ENCODE measurements at regions not wholly inside any gene's neighbourhood (a gene's known extent, or its start where the extent isn't known, plus 50 kb on each side); places are given as distances from the start of the nearest gene placed in this dataset.

- Histone ChIP-seq H3K27me3 (no peaks in the 10 kb centered on the region), H3K9me3 (no peaks in the 10 kb centered on the region), H3K27ac (no peak overlapping the region), H3K36me3 (no peaks in the 10 kb centered on the region), H3K4me1 (no peaks in the 10 kb centered on the region), H3K4me3 (no peak overlapping the region)
- no peak for DNase-seq
- no peak for TF ChIP-seq POLR2A (IDR thresholded peaks at IDR 0.05)
- TF ChIP-seq, protein P1, sequence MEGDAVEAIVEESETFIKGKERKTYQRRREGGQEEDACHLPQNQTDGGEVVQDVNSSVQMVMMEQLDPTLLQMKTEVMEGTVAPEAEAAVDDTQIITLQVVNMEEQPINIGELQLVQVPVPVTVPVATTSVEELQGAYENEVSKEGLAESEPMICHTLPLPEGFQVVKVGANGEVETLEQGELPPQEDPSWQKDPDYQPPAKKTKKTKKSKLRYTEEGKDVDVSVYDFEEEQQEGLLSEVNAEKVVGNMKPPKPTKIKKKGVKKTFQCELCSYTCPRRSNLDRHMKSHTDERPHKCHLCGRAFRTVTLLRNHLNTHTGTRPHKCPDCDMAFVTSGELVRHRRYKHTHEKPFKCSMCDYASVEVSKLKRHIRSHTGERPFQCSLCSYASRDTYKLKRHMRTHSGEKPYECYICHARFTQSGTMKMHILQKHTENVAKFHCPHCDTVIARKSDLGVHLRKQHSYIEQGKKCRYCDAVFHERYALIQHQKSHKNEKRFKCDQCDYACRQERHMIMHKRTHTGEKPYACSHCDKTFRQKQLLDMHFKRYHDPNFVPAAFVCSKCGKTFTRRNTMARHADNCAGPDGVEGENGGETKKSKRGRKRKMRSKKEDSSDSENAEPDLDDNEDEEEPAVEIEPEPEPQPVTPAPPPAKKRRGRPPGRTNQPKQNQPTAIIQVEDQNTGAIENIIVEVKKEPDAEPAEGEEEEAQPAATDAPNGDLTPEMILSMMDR (IDR thresholded peaks at IDR 0.05) = no peak
- intact Hi-C loops (cut with DNase I; ENCODE audit: low total_unique reads) = no loop called here
Observed at GRCh38 chr12:105552056-105552455, 221.6 kb downstream of the C12orf75 start.

DNA sequence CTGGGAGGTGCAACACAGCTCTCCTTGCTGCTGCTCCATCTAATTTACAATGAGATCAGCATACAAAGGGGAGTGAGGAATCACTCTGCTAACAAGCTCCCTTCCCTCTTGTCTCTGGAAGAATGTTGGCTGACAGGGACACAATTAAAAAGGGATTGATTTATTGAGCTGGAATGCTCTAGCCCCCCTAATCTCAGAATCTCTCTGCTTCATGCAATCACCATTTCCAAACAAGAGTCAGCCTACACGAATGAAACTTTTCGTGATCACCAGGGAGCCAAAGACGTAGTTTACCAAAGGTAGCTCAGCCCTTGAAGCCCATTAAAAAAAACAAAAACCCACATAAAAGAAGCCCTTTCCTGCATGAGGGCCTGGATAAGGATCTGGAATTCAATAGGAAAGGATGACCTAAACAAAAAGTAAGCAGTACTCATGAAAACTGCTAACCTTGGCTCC lies 223.8 kb downstream of the C12orf75 start:
- intact Hi-C loops (cut with DNase I; ENCODE audit: low total_unique reads) = no loop called here
- no peaks in the 10 kb centered on the region for H3K36me3 ChIP-seq
- TF ChIP-seq, protein P1 (IDR thresholded peaks at IDR 0.05) = no peak
- no peak for TF ChIP-seq POLR2A (IDR thresholded peaks at IDR 0.05)
- H3K9me3 ChIP-seq = no peaks in the 10 kb centered on the region
- H3K4me1 ChIP-seq = no peaks in the 10 kb centered on the region
- DNase-seq = no peak
- H3K27me3 ChIP-seq = no peaks in the 10 kb centered on the region
- H3K4me3 ChIP-seq = no peak overlapping the region
- peak overlapping the region; percentile 1 to 4 for H3K27ac ChIP-seq

GRCh38 chr12:105554856-105555255 lies 224.4 kb downstream of the C12orf75 start:
- Histone ChIP-seq H3K4me1 (no peaks in the 10 kb centered on the region), H3K36me3 (no peaks in the 10 kb centered on the region), H3K27me3 (no peaks in the 10 kb centered on the region), H3K9me3 (no peaks in the 10 kb centered on the region), H3K4me3 (no peak overlapping the region), H3K27ac (peak overlapping the region; percentile 1 to 4)
- intact Hi-C loops (cut with DNase I; ENCODE audit: low total_unique reads) = no loop called here
- no peak for DNase-seq
- no peak for TF ChIP-seq POLR2A (IDR thresholded peaks at IDR 0.05)
- TF ChIP-seq, protein P1 (IDR thresholded peaks at IDR 0.05) = no peak

- Histone ChIP-seq H3K36me3 (no peaks in the 10 kb centered on the region), H3K27ac (no peak overlapping the region), H3K4me3 (no peak overlapping the region), H3K4me1 (no peaks in the 10 kb centered on the region), H3K27me3 (no peaks in the 10 kb centered on the region), H3K9me3 (no peaks in the 10 kb centered on the region)
- DNase-seq = no peak
- TF ChIP-seq, protein P1 (IDR thresholded peaks at IDR 0.05) = no peak
- no peak for TF ChIP-seq POLR2A (IDR thresholded peaks at IDR 0.05)
- intact Hi-C loops (cut with DNase I; ENCODE audit: low total_unique reads) = no loop called here
Observed at GRCh38 chr12:105555556-105556295, 225.2 kb downstream of the C12orf75 start.

DNA sequence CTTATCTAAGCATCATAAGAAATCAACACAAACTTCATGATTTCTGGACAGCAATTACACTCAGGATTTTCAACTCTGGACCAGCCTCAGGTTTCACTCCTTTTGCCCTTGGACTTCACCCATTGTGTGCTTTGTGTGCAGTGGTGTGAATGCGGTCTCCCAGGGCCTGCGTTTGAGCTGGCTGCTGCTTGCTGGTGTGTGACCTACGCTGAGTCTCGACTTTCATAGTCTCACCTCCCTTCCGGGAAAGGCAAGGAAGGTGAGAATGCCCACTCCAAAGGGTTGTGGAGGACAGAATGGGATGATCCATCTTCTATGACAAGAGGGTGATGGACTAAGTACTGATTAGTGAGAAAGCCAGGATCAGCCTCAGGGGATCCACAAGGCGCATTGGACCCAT lies 228.8 kb downstream of the C12orf75 start:
- intact Hi-C loops (cut with DNase I; ENCODE audit: low total_unique reads) = no loop called here
- Histone ChIP-seq H3K27ac (no peak overlapping the region), H3K9me3 (no peaks in the 10 kb centered on the region), H3K36me3 (no peaks in the 10 kb centered on the region), H3K4me3 (no peak overlapping the region), H3K27me3 (no peaks in the 10 kb centered on the region), H3K4me1 (peaks cover 0 to 6% of the 10 kb centered on the region in 2 donors)
- no peak for DNase-seq
- TF ChIP-seq POLR2A (IDR thresholded peaks at IDR 0.05) = no peak
- TF ChIP-seq, protein P1 (IDR thresholded peaks at IDR 0.05) = no peak

Measured in uterus (tissue), 3 donors.